WTC11 (cell line): ENCODE measurements at regions not wholly inside any gene's neighbourhood (a gene's known extent, or its start where the extent isn't known, plus 50 kb on each side); places are given as distances from the start of the nearest gene placed in this dataset.

Experiments used
- ATAC-seq: fragments of 200-7000 bp; cut with Tn5 transposase; 2 replicates; pipeline ENCODE4 v1.10.0; 2021; ENCODE audit warnings: mild to moderate bottlenecking, moderate library complexity
- CTCF ChIA-PET: fragments of 300-600 bp; sonication (Branson Sonifier 250); formaldehyde crosslinking; loops from one replicate; lab custom pipeline; 2021; ENCODE audit warnings: antibody characterized with exemption; lab: Charles Lee
- POLR2A ChIA-PET: fragments of 350-600 bp; sonication (Branson Sonifier 250); formaldehyde crosslinking; loops from one replicate; lab custom pipeline; 2021; ENCODE audit warnings: antibody characterized with exemption; lab: Charles Lee
- DNase-seq: peaks from one replicate; pipeline ENCODE4 v3.0.0; 2021; ENCODE audit warnings: low spot score
- H3K27ac Mint-ChIP-seq: 2 replicates; pipeline ENCODE4 v1.8.0; 2021; ENCODE audit warnings: mixed read lengths
- H3K27me3 Mint-ChIP-seq: 2 replicates; pipeline ENCODE4 v1.8.0; 2021; ENCODE audit warnings: low read depth, mild to moderate bottlenecking, moderate library complexity, mixed read lengths
- H3K36me3 Mint-ChIP-seq: 2 replicates; pipeline ENCODE4 v1.8.0; 2021; ENCODE audit warnings: mixed read lengths
- H3K4me1 Mint-ChIP-seq: 2 replicates; pipeline ENCODE4 v1.8.0; 2022; ENCODE audit warnings: mixed read lengths
- H3K4me3 Mint-ChIP-seq: 2 replicates; pipeline ENCODE4 v1.8.0; 2021; ENCODE audit warnings: mild to moderate bottlenecking, moderate library complexity, mixed read lengths
- H3K9me3 Mint-ChIP-seq: 2 replicates; pipeline ENCODE4 v1.8.0; 2021; ENCODE audit warnings: mixed read lengths
- ATF1 ChIP-seq: sonication (generic); formaldehyde crosslinking; IDR thresholded peaks from 2 replicates; pipeline ENCODE4 v1.8.1; 2023; ENCODE audit warnings: mild to moderate bottlenecking, moderate library complexity, missing genetic modification reagents
- ETV6 ChIP-seq: sonication (generic); formaldehyde crosslinking; IDR thresholded peaks from 2 replicates; pipeline ENCODE4 v1.8.1; 2022; ENCODE audit warnings: mild to moderate bottlenecking, missing genetic modification reagents
- GRHL2 ChIP-seq: fragments of 250-450 bp; sonication (Bioruptor Pico); IDR thresholded peaks from 2 replicates; pipeline ENCODE4 v1.8.0; 2022; ENCODE audit warnings: mild to moderate bottlenecking, moderate library complexity; ENCODE audit not compliant: insufficient replicate concordance, severe bottlenecking
- HMGA2 ChIP-seq: fragments of 250-450 bp; sonication (Bioruptor Pico); IDR thresholded peaks from 2 replicates; pipeline ENCODE4 v1.4.0; 2021; ENCODE audit warnings: mild to moderate bottlenecking, moderate library complexity
- MLX ChIP-seq: sonication (generic); formaldehyde crosslinking; IDR thresholded peaks from 2 replicates; pipeline ENCODE4 v1.8.1; 2023; ENCODE audit warnings: mild to moderate bottlenecking, missing genetic modification reagents, moderate library complexity
- NR1H2 ChIP-seq: sonication (generic); formaldehyde crosslinking; IDR thresholded peaks from 2 replicates; pipeline ENCODE4 v1.9.0; 2021; ENCODE audit warnings: mild to moderate bottlenecking, moderate library complexity, missing genetic modification reagents
- PRDM15 ChIP-seq: sonication (generic); formaldehyde crosslinking; IDR thresholded peaks from 2 replicates; pipeline ENCODE4 v1.8.0; 2022; ENCODE audit warnings: missing genetic modification reagents
- SMAD4 ChIP-seq: sonication (generic); formaldehyde crosslinking; IDR thresholded peaks from 2 replicates; pipeline ENCODE4 v1.8.0; 2022; ENCODE audit warnings: mild to moderate bottlenecking, missing genetic modification reagents
- SOX15 ChIP-seq: fragments of 250-450 bp; sonication (Bioruptor Pico); IDR thresholded peaks from 2 replicates; pipeline ENCODE4 v1.9.0; 2021; ENCODE audit warnings: mild to moderate bottlenecking
- ZNF138 ChIP-seq: sonication (generic); formaldehyde crosslinking; conservative IDR thresholded peaks from 2 replicates; pipeline ENCODE4 v1.8.1; 2022; ENCODE audit warnings: mild to moderate bottlenecking, moderate library complexity, missing genetic modification reagents
- ZNF219 ChIP-seq: sonication (generic); formaldehyde crosslinking; IDR thresholded peaks from 2 replicates; pipeline ENCODE4 v1.8.0; 2023; ENCODE audit warnings: missing genetic modification reagents, mild to moderate bottlenecking, borderline replicate concordance
- ZNF232 ChIP-seq: sonication (generic); formaldehyde crosslinking; IDR thresholded peaks from 2 replicates; pipeline ENCODE4 v1.8.0; 2022; ENCODE audit warnings: mild to moderate bottlenecking, missing genetic modification reagents
- ZNF416 ChIP-seq: fragments of 250-450 bp; sonication (Bioruptor Pico); IDR thresholded peaks from 2 replicates; pipeline ENCODE4 v1.9.0; 2021; ENCODE audit warnings: mild to moderate bottlenecking, inconsistent platforms
- TF ChIP-seq, protein P1 (sequence below): fragments of 250-450 bp; sonication (Bioruptor Pico); conservative IDR thresholded peaks from 2 replicates; pipeline ENCODE4 v1.9.0; 2021; ENCODE audit warnings: mild to moderate bottlenecking
- TF ChIP-seq, protein P2 (sequence below): sonication (generic); formaldehyde crosslinking; conservative IDR thresholded peaks from 2 replicates; pipeline ENCODE4 v1.8.1; 2023; ENCODE audit warnings: mild to moderate bottlenecking, low read depth, missing genetic modification reagents, moderate library complexity
- TF ChIP-seq, protein P3 (sequence below): fragments of 200-600 bp; IDR thresholded peaks from 2 replicates; pipeline ENCODE4 v1.8.0; 2022; ENCODE audit warnings: antibody characterized with exemption

DNA sequence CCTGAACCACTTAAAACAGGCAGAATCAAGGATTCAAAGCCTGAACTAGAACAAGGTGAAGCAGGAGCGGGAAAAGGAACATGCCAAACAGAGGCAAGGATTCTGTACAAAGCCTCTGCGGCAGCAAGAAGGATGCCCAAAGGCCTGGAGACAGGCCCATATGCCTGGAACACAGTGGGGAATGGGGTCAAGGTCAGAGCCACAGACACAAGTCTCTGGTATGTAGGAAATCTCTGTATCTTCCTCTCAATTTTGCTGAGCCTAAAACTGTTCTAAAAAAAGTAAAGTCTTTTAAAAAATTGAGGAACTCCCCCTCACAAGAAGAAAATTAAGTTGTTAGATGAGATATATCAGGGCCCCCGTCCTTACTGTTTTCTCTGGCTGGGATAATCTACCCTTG lies 175.9 kb upstream of the GHITM start:
- ATAC-seq (no peak), DNase-seq (no peak)
- H3K36me3 Mint-ChIP-seq = no peaks in the 10 kb centered on the region
- H3K27ac Mint-ChIP-seq = no peak overlapping the region
- TF ChIP-seq, protein P1, sequence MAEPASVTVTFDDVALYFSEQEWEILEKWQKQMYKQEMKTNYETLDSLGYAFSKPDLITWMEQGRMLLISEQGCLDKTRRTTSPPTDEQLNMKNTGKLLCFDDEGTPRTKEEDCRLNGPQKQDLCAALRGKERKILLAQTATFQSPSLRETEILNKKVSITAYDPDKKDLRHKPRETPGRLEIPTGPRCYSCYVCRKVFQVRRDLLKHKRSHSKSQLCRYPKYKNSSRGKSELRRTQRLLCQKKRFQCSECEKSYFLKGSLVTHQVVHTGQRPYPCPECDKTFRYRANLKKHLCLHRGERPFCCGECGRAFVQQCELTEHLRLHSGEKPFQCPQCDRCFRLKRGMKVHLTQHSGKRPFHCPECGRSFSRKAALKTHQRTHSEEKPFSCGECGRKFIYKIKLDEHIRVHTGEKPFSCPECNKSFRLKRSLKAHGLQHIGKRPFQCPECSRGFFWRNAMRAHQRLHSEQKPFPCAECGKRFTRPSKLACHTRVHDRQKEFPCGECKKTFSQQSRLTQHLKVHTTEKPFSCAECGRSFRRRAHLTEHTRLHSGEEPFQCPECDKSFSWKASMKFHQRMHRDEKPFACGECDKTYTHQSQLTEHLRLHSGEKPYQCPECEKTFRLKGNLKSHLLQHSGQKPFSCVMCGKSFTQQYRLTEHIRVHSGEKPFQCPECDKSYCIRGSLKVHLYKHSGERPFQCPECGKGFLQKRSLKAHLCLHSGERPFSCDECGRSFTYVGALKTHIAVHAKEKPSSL = no peak
- no peak for TF ChIP-seq SOX15
- no peak for TF ChIP-seq SMAD4 (CRISPR knock-in tag)
- no peak for TF ChIP-seq NR1H2 (CRISPR knock-in tag)
- TF ChIP-seq ATF1 (CRISPR knock-in tag) = no peak
- no peak for TF ChIP-seq HMGA2
- no peak for TF ChIP-seq ZNF219 (CRISPR knock-in tag)
- TF ChIP-seq GRHL2 (CRISPR knock-in tag) = no peak
- TF ChIP-seq PRDM15 (CRISPR knock-in tag) = no peak
- no peak for TF ChIP-seq ZNF138 (CRISPR knock-in tag)
- no peak for TF ChIP-seq ZNF232
- TF ChIP-seq MLX = no peak
- TF ChIP-seq ETV6 (CRISPR knock-in tag) = no peak
- TF ChIP-seq, protein P2, sequence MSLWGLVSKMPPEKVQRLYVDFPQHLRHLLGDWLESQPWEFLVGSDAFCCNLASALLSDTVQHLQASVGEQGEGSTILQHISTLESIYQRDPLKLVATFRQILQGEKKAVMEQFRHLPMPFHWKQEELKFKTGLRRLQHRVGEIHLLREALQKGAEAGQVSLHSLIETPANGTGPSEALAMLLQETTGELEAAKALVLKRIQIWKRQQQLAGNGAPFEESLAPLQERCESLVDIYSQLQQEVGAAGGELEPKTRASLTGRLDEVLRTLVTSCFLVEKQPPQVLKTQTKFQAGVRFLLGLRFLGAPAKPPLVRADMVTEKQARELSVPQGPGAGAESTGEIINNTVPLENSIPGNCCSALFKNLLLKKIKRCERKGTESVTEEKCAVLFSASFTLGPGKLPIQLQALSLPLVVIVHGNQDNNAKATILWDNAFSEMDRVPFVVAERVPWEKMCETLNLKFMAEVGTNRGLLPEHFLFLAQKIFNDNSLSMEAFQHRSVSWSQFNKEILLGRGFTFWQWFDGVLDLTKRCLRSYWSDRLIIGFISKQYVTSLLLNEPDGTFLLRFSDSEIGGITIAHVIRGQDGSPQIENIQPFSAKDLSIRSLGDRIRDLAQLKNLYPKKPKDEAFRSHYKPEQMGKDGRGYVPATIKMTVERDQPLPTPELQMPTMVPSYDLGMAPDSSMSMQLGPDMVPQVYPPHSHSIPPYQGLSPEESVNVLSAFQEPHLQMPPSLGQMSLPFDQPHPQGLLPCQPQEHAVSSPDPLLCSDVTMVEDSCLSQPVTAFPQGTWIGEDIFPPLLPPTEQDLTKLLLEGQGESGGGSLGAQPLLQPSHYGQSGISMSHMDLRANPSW (CRISPR knock-in tag) = no peak
- TF ChIP-seq, protein P3, sequence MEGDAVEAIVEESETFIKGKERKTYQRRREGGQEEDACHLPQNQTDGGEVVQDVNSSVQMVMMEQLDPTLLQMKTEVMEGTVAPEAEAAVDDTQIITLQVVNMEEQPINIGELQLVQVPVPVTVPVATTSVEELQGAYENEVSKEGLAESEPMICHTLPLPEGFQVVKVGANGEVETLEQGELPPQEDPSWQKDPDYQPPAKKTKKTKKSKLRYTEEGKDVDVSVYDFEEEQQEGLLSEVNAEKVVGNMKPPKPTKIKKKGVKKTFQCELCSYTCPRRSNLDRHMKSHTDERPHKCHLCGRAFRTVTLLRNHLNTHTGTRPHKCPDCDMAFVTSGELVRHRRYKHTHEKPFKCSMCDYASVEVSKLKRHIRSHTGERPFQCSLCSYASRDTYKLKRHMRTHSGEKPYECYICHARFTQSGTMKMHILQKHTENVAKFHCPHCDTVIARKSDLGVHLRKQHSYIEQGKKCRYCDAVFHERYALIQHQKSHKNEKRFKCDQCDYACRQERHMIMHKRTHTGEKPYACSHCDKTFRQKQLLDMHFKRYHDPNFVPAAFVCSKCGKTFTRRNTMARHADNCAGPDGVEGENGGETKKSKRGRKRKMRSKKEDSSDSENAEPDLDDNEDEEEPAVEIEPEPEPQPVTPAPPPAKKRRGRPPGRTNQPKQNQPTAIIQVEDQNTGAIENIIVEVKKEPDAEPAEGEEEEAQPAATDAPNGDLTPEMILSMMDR = no peak
- no peak for TF ChIP-seq ZNF416 (CRISPR knock-in tag)
- peaks cover 16% of the 10 kb centered on the region for H3K27me3 Mint-ChIP-seq
- H3K9me3 Mint-ChIP-seq = no peaks in the 10 kb centered on the region
- CTCF ChIA-PET = interaction anchor here (2.0 kb wide), 1 partner anchor 92 kb away, joined by 7 read pairs; no protein-coding TSS in a partner anchor
- H3K4me1 Mint-ChIP-seq = peaks cover 15% of the 10 kb centered on the region
- POLR2A ChIA-PET = no interaction called here
- H3K4me3 Mint-ChIP-seq = no peak overlapping the region
